ENCODE measurements at regions not wholly inside any gene's neighbourhood (a gene's known extent, or its start where the extent isn't known, plus 50 kb on each side); places are given as distances from the start of the nearest gene placed in this dataset.
A peak's percentile ranks its signal among the peaks of the same experiment; 100 is the strongest.

DNA sequence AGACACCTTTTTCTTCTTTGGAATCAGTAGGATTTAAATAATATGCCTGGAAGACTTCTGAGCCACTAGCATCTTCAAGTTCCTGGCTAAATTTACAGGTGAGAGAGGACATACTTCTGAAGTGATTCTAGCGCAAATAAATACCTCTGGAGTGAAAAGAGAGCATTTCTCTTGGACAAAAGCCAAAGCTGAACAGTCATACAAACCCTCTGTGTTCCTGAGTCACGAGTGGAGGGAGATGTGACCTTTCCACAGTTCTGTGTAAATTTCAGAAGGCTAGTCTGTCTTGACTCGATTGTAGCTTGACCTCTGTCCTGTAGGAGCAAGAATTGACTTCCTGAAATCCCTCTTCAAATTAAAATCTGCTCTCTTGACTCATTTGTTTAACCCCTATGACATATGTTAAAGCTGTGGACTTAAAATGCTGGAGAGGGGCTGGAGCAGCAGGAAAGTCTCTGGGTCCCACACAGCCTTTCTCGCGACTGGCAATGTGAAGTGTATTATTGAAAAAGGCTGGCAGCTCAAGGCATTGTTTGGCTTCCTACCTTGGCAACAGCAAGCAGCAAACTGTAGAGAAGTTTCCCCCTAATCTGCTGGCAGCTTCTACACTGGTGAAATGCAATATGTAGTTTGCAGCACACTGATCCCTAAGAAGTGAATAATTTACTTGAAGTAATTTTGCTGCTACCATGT, 79.6 kb upstream of the GCFC2 start:
- no peak for DNase-seq

DNA sequence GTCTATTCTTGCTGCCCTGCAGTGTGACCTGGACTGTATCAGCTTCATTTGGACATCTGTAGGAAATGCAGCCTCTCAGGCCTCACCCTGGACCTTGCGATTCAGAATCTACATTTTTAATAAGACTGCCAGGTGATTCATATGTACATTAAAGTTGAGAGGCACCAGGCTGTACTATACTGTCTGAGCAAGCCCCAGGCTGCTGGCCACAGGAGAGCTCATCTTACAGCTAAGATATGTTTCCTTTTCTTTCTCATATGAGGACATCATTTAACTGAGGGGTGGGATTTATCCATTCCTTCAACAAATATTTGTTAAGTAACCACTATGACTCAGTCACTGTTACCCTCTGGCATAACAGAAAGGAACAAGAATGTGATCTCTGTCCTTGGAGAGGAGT, 78.2 kb upstream of the GCFC2 start:
- no peak for DNase-seq

DNA sequence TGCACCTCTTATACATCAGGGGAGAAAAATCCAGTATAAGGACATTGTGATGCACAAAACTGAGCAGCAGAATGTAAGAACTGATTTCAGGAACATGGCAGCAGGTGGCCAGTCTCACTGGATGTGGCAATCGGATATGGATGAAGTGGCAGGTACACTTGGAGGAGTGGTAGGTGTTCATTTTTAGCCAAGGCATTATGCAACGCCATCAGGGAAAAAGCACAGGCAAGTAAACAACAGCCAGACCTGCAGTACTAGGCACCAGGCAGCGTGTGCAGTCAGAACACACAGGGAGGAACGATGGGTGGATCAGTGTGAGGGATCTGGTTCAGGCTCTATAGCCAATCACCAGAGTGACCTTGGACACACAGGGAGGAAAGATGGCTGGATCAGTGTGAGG, 77.4 kb upstream of the GCFC2 start:
- DNase-seq, result no peak

DNA sequence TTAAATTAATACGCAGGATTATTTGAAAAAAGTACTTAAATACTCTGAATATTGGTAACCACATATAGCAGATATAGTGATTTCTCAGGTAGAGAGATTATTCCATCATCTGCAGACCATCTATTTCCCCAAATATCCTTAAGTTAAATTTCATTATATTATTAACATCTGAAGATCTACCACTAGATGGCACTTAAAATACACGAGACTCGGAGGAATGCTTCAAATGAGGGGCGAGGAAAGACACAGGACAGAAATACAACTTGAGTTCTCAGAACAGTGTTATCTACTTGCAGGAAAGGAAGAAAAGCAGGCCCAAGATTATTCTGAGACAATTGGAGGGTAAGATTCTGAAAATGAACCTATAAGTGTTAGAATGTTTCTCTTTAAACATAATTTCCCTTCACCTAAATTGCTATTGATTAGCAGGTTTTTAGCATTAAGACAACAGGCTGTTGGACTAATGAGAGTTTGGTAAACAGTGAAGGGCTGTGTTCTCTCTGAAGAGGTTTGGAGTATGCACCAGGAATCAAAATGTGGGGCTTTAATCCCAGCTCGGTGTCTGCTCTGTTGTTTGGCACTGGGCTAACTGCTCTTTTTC, 76.9 kb upstream of the GCFC2 start:
- peak; percentile 29 for DNase-seq

DNA sequence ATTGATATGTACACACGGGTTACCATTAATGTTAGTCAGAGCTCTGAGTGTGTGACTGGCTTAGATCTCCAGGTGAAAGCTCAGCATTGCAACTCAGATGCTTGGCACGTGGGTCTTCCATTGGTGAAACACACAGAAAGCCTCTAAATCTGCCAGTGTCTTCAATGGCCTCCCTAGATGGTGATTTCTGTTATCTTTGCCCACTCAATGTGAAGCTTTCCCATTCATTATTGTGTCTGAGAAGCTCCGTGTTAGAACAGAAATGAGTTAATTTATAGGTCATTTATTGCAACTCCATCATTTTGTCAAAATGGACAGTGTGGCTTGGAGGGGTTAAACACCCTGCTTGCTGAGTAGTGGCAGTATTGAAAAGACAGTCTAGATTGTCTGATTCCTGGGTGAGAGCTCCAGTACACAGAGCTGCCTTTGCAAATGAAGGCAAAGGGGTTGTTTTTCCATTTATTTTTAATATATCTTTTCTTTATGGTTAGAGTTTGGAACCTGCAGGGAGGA, 64.7 kb upstream of the GCFC2 start:
- DNase-seq, result no peak

DNA sequence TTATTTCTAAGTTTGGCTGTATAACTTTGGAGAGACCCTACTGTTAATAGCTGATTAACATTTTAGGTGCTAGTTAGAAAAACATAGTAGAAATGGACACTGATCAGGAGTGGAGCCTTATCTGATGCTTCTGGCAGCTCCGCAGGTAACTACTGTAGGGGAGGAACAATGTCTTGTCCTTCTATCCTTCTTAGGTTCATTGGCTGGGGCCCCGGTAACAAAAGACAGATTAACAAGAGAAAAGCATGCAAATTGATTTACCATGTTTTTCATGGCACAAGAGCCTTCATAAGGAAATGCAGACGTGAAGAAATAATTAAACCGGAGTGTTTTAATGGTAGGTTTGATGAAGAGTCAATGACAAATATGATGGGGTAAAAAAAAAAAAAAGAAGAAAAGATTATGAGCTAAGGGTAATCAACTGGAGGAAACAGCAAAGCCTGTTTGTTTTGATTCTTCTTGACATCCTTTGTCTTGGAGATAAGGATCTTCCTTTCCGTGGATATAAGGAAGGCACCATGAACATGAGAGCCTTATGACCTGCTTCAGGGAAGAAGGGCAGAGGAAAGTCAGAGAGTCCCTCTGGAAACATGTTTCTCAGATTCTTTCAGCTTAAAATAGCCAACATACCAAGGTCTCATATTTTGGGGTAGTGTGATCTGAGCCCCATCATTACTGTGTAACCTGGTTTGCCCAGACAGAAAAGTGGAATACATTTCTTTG, 62.4 kb upstream of the GCFC2 start:
- no peak for DNase-seq

DNA sequence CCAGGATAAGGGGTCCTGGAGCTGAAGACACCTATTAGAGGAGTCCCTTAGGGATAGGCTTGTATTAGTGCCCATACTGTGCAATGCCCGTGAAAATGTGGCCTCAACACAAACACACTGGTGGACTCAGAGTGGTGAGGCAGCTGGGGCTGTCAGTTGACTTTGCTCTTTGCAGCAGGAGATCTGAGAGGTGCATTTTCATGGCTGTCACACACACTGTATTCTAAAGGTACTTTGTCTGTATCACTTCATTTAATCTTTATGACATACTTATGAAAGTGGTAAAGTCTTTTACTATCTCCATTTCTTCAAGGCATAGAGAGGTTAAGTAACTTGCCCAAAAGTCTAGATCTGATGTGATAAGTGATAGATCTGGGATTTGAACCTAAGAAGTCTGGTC, 55.1 kb upstream of the GCFC2 start:
- DNase-seq, result no peak

DNA sequence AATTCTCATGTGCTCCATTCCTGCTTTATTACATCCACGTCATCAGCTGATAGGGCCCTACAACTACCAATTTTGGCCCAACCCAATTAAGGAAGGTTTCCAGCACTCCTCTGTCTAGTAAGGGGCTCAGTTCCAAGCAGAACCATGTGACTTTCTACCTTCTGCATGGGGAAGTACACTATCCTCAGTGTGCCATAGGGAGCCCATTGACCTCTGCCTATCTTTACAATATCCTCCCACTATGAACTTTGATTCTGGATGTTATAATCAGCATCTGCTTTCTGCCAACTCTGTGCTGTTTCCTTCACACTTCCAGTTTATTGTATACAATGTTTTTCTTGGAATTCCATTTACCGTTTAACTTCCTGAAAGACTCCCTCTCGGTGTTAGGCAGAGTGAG, 53.9 kb upstream of the GCFC2 start:
- DNase-seq, result no peak
